Vagina (tissue), 2 donors: ENCODE measurements at regions not wholly inside any gene's neighbourhood (a gene's known extent, or its start where the extent isn't known, plus 50 kb on each side); places are given as distances from the start of the nearest gene placed in this dataset.

ENCODE experiments used
- DNase-seq, 2 donors: peaks; one replicate each; pipeline ENCODE4 v3.0.0-alpha.2; 2017; ENCODE audit errors: extremely low spot score in 2 of 2
- H3K27ac ChIP-seq: fragments of 200-600 bp; sonication (generic); one replicate; pipeline ENCODE4 v1.5.1; 2019
- H3K27me3 ChIP-seq: fragments of 200-600 bp; sonication (generic); one replicate; pipeline ENCODE4 v1.5.1; 2019
- H3K36me3 ChIP-seq, 2 donors: fragments of 200-600 bp; sonication (generic); one replicate each; pipeline ENCODE4 v1.5.1; 2017 to 2019
- H3K4me1 ChIP-seq: fragments of 200-600 bp; sonication (generic); one replicate; pipeline ENCODE4 v1.5.1; 2019
- H3K4me3 ChIP-seq, 2 donors: fragments of 200-600 bp; sonication (generic); 1 replicate in 1 of 2; 2 replicates in 1 of 2; pipeline ENCODE4 v1.5.1; 2016 to 2019
- H3K9me3 ChIP-seq: fragments of 200-600 bp; sonication (generic); one replicate; pipeline ENCODE4 v1.5.1; 2019
- CTCF ChIP-seq, 3 experiments: fragments of 450-650 bp in 2 of 3; fragments of 200-600 bp in 1 of 3; sonication (generic) in 1 of 3; IDR thresholded peaks; one replicate each; pipeline ENCODE4 v1.5.1; 2017 to 2019; ENCODE audit warnings: antibody characterized with exemption in 3 of 3, mild to moderate bottlenecking in 2 of 3, moderate library complexity in 2 of 3
- POLR2A ChIP-seq, 2 donors: fragments of 450-650 bp; IDR thresholded peaks; one replicate each; pipeline ENCODE4 v1.6.1; 2017; ENCODE audit warnings: antibody characterized with exemption in 2 of 2, mild to moderate bottlenecking in 2 of 2, moderate library complexity in 2 of 2
- POLR2AphosphoS5 ChIP-seq, 2 donors: sonication (generic); formaldehyde crosslinking; IDR thresholded peaks; one replicate each; pipeline ENCODE4 v1.9.0; 2017; ENCODE audit warnings: antibody characterized with exemption in 2 of 2, mild to moderate bottlenecking in 2 of 2, low read depth in 1 of 2; ENCODE audit not compliant: insufficient read depth in 1 of 2
- intact Hi-C: fragments of 100-400 bp; cut with DNase I; formaldehyde crosslinking; loops from one replicate; pipeline ENCODE4 v1.15.1; 2023

- H3K27me3 ChIP-seq, result no peaks in the 10 kb centered on the region
- DNase-seq, result no peak
- intact Hi-C loops, result no loop called here
- no peak overlapping the region for H3K27ac ChIP-seq
- peaks cover 10% of the 10 kb centered on the region for H3K4me1 ChIP-seq
- H3K9me3 ChIP-seq, result no peaks in the 10 kb centered on the region
- no peak overlapping the region for H3K4me3 ChIP-seq
- no peaks in the 10 kb centered on the region for H3K36me3 ChIP-seq
- no peak for TF ChIP-seq POLR2AphosphoS5 (IDR thresholded peaks at IDR 0.05; ENCODE audit: insufficient read depth in 1 of 2, low read depth in 1 of 2)
These were observed 710.2 kb downstream of the TBC1D22A start for GRCh38 chr22:47472636-47473035.

GRCh38 chr22:47471406-47471805, 709.0 kb downstream of the TBC1D22A start:
- intact Hi-C loops, result no loop called here
- no peak overlapping the region for H3K4me3 ChIP-seq

GRCh38 chr22:47465809-47466208, 703.4 kb downstream of the TBC1D22A start:
- Histone ChIP-seq H3K4me1 (no peaks in the 10 kb centered on the region), H3K4me3 (no peak overlapping the region), H3K9me3 (peaks cover 4% of the 10 kb centered on the region), H3K36me3 (no peaks in the 10 kb centered on the region), H3K27ac (no peak overlapping the region), H3K27me3 (no peaks in the 10 kb centered on the region)
- no peak for TF ChIP-seq POLR2AphosphoS5 (IDR thresholded peaks at IDR 0.05; ENCODE audit: insufficient read depth in 1 of 2, low read depth in 1 of 2)
- TF ChIP-seq POLR2A (IDR thresholded peaks at IDR 0.05), result no peak
- TF ChIP-seq CTCF (IDR thresholded peaks at IDR 0.05), result no peak
- DNase-seq, result no peak
- intact Hi-C loops, result no loop called here

More at GRCh38 chr22:47471406-47471805, 709.0 kb downstream of the TBC1D22A start:
- Histone ChIP-seq H3K4me1 (peaks cover 10% of the 10 kb centered on the region), H3K27ac (no peak overlapping the region), H3K27me3 (no peaks in the 10 kb centered on the region), H3K36me3 (no peaks in the 10 kb centered on the region), H3K9me3 (peaks cover 4% of the 10 kb centered on the region)
- no peak for DNase-seq
- TF ChIP-seq POLR2A (IDR thresholded peaks at IDR 0.05) (no peak), POLR2AphosphoS5 (IDR thresholded peaks at IDR 0.05; ENCODE audit: insufficient read depth in 1 of 2, low read depth in 1 of 2) (no peak), CTCF (IDR thresholded peaks at IDR 0.05) (no peak)

- Histone ChIP-seq H3K27me3 (no peaks in the 10 kb centered on the region), H3K9me3 (peaks cover 4% of the 10 kb centered on the region), H3K27ac (no peak overlapping the region), H3K36me3 (no peaks in the 10 kb centered on the region), H3K4me3 (no peak overlapping the region), H3K4me1 (no peaks in the 10 kb centered on the region)
- DNase-seq, result no peak
- no peak for TF ChIP-seq CTCF (IDR thresholded peaks at IDR 0.05)
- TF ChIP-seq POLR2AphosphoS5 (IDR thresholded peaks at IDR 0.05; ENCODE audit: insufficient read depth in 1 of 2, low read depth in 1 of 2), result no peak
- no peak for TF ChIP-seq POLR2A (IDR thresholded peaks at IDR 0.05)
- intact Hi-C loops, result no loop called here
These were observed 702.8 kb downstream of the TBC1D22A start for GRCh38 chr22:47465222-47465621.

GRCh38 chr22:47463220-47463619, 700.8 kb downstream of the TBC1D22A start:
- Histone ChIP-seq H3K27me3 (no peaks in the 10 kb centered on the region), H3K4me1 (no peaks in the 10 kb centered on the region), H3K9me3 (peaks cover 4% of the 10 kb centered on the region), H3K4me3 (no peak overlapping the region), H3K36me3 (no peaks in the 10 kb centered on the region), H3K27ac (no peak overlapping the region)
- intact Hi-C loops, result no loop called here
- DNase-seq, result no peak
- TF ChIP-seq CTCF (IDR thresholded peaks at IDR 0.05), result no peak
- no peak for TF ChIP-seq POLR2AphosphoS5 (IDR thresholded peaks at IDR 0.05; ENCODE audit: insufficient read depth in 1 of 2, low read depth in 1 of 2)
- TF ChIP-seq POLR2A (IDR thresholded peaks at IDR 0.05), result no peak
